HL-60 (cell line): ENCODE measurements at regions not wholly inside any gene's neighbourhood (a gene's known extent, or its start where the extent isn't known, plus 50 kb on each side); places are given as distances from the start of the nearest gene placed in this dataset.

Experiments used
- DNase-seq, 2 experiments: peaks; one replicate each; pipeline ENCODE4 v3.0.0-alpha.2; 2010 to 2020; ENCODE audit warnings: low read depth in 1 of 2, low spot score in 1 of 2
- H3K27ac ChIP-seq: fragments of 250-450 bp; sonication (Bioruptor Pico); replicated peaks from 2 replicates; pipeline ENCODE4 v1.5.1; 2020; ENCODE audit warnings: mild to moderate bottlenecking, moderate library complexity
- H3K27me3 ChIP-seq: fragments of 250-450 bp; sonication (Bioruptor Pico); 2 replicates; pipeline ENCODE4 v1.5.1; 2021; ENCODE audit warnings: mild to moderate bottlenecking, moderate library complexity; ENCODE audit not compliant: insufficient read depth, poor library complexity, severe bottlenecking
- H3K4me3 ChIP-seq: replicated peaks from 2 replicates; pipeline ENCODE4 v1.5.1; 2011; ENCODE audit warnings: mild to moderate bottlenecking, control low read depth, low read length; ENCODE audit not compliant: insufficient read depth
- GABPA ChIP-seq: IDR thresholded peaks from 2 replicates; pipeline ENCODE4 v1.6.1; 2012; ENCODE audit warnings: low read depth
- POLR2AphosphoS5 ChIP-seq: IDR thresholded peaks from 2 replicates; pipeline ENCODE4 v1.6.1; 2012; ENCODE audit warnings: low read depth
- SPI1 ChIP-seq: IDR thresholded peaks from 2 replicates; pipeline ENCODE4 v1.6.1; 2012; ENCODE audit warnings: low read depth, mild to moderate bottlenecking, borderline replicate concordance
- TF ChIP-seq, protein P1 (sequence below): IDR thresholded peaks from one replicate; pipeline ENCODE4 v1.5.1; 2011; ENCODE audit warnings: low read length, control low read depth, inconsistent platforms; ENCODE audit not compliant: insufficient read depth
- TF ChIP-seq, protein P2 (sequence below): IDR thresholded peaks from 2 replicates; pipeline ENCODE4 v1.6.1; 2012; ENCODE audit warnings: low read depth; ENCODE audit not compliant: insufficient replicate concordance

DNA sequence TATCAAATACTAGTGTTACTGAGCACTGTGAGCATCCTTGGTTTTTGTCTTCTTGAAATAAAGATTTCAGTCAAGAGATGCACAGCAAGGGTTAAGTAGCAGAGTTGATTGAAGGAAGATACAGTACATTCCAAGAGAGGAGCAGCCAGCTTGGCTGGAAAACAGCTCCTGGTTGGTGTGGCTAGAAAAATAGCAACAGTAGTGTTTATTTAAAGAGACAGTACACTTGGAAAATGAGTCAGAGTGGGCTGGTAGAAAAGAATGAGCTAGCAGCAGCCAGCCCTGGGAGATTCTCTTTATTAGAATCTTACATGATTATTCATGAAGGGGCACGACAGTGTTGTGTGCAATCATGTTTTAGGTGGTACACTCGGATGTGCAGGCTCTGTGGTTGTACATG is 1016.4 kb upstream of the SORCS1 start:
- H3K4me3 ChIP-seq, result no peak overlapping the region
- H3K27ac ChIP-seq, result no peak overlapping the region
- H3K27me3 ChIP-seq, result no peaks in the 10 kb centered on the region
- TF ChIP-seq POLR2AphosphoS5 (no peak), GABPA (no peak), SPI1 (no peak)
- TF ChIP-seq, protein P1, sequence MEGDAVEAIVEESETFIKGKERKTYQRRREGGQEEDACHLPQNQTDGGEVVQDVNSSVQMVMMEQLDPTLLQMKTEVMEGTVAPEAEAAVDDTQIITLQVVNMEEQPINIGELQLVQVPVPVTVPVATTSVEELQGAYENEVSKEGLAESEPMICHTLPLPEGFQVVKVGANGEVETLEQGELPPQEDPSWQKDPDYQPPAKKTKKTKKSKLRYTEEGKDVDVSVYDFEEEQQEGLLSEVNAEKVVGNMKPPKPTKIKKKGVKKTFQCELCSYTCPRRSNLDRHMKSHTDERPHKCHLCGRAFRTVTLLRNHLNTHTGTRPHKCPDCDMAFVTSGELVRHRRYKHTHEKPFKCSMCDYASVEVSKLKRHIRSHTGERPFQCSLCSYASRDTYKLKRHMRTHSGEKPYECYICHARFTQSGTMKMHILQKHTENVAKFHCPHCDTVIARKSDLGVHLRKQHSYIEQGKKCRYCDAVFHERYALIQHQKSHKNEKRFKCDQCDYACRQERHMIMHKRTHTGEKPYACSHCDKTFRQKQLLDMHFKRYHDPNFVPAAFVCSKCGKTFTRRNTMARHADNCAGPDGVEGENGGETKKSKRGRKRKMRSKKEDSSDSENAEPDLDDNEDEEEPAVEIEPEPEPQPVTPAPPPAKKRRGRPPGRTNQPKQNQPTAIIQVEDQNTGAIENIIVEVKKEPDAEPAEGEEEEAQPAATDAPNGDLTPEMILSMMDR, result no peak
- TF ChIP-seq, protein P2, sequence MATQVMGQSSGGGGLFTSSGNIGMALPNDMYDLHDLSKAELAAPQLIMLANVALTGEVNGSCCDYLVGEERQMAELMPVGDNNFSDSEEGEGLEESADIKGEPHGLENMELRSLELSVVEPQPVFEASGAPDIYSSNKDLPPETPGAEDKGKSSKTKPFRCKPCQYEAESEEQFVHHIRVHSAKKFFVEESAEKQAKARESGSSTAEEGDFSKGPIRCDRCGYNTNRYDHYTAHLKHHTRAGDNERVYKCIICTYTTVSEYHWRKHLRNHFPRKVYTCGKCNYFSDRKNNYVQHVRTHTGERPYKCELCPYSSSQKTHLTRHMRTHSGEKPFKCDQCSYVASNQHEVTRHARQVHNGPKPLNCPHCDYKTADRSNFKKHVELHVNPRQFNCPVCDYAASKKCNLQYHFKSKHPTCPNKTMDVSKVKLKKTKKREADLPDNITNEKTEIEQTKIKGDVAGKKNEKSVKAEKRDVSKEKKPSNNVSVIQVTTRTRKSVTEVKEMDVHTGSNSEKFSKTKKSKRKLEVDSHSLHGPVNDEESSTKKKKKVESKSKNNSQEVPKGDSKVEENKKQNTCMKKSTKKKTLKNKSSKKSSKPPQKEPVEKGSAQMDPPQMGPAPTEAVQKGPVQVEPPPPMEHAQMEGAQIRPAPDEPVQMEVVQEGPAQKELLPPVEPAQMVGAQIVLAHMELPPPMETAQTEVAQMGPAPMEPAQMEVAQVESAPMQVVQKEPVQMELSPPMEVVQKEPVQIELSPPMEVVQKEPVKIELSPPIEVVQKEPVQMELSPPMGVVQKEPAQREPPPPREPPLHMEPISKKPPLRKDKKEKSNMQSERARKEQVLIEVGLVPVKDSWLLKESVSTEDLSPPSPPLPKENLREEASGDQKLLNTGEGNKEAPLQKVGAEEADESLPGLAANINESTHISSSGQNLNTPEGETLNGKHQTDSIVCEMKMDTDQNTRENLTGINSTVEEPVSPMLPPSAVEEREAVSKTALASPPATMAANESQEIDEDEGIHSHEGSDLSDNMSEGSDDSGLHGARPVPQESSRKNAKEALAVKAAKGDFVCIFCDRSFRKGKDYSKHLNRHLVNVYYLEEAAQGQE, result no peak
- no peak for DNase-seq

DNA sequence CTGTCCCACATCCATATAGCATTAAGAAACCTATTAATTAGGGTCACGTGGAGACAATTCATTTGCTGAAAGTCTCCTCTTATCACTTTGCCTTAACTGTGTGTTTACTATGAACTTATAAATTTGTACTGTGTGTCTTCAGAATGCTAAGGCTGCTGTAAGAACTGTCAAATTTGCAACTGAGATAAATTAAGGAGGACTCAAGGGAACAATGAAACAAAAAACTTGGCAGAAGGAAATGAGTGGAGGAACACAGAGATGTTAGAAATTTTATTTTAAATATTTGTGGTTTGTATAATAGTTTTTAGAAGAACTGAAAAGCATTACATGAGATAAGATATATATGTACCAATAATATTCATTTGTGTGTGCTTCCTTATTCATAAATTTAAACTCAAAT is 1005.3 kb upstream of the SORCS1 start:
- no peak overlapping the region for H3K27ac ChIP-seq
- TF ChIP-seq, protein P1, result no peak
- TF ChIP-seq SPI1 (no peak), GABPA (no peak), POLR2AphosphoS5 (no peak)
- TF ChIP-seq, protein P2, result no peak
- H3K27me3 ChIP-seq, result no peaks in the 10 kb centered on the region
- no peak for DNase-seq
- H3K4me3 ChIP-seq, result no peak overlapping the region

DNA sequence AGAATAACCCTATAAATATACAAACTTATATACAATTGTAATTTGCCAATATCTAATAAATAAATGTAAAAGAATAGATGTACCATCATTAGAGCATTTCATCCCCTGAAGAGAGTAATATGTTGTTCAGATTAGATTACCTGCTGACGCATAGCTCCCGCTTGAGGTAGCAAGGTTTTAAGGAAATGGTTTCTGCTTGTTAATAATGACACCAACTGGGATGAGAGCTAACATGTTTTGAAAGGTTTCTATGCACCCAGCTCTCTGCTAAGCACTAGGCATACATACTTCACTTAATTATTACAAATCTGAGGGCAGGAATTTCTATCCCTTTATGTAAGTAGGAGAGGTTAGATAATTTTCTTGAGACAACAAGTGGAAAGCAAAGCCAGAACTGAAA is 1003.3 kb upstream of the SORCS1 start:
- no peak for DNase-seq

DNA sequence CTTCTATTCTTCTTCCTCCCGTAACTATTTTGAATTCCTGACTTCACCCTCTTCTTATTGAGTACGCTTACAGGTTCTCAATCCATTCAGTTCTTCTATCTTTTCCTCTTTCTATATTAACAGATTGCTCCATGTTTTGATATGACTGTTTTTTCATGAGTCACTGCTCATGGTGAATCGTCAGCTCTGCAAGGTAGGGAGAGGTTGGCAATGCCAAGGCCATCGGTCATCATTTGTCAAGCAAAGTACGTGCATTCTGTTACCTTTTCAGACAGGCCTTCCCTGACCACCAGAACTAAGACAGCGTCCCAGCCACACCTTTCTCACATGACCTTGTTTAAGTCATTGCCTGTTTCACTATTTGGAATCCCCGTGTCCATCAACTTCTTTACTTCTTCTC is 1001.9 kb upstream of the SORCS1 start:
- Histone ChIP-seq H3K27ac (no peak overlapping the region), H3K27me3 (no peaks in the 10 kb centered on the region), H3K4me3 (no peak overlapping the region)
- no peak for DNase-seq
- TF ChIP-seq GABPA, result no peak
- TF ChIP-seq, protein P1, result no peak
- no peak for TF ChIP-seq SPI1
- TF ChIP-seq, protein P2, result no peak
- TF ChIP-seq POLR2AphosphoS5, result no peak

More for the DNA sequence above, 1003.3 kb upstream of the SORCS1 start:
- TF ChIP-seq SPI1, result no peak
- H3K27me3 ChIP-seq, result no peaks in the 10 kb centered on the region
- no peak overlapping the region for H3K27ac ChIP-seq
- no peak overlapping the region for H3K4me3 ChIP-seq
